CD4-positive, alpha-beta T cell treated with Interleukin-17A for 1 hour (primary cell): ENCODE measurements at regions not wholly inside any gene's neighbourhood (a gene's known extent, or its start where the extent isn't known, plus 50 kb on each side); places are given as distances from the start of the nearest gene placed in this dataset.
"Not testable (repeated sequence)": the region's sequence is repeated elsewhere in the genome, so short reads cannot be mapped to it uniquely, and the experiment has no call there.

Source experiments
- DNase-seq: peaks from one replicate; pipeline ENCODE4 v3.0.0-alpha.2; 2020

DNA sequence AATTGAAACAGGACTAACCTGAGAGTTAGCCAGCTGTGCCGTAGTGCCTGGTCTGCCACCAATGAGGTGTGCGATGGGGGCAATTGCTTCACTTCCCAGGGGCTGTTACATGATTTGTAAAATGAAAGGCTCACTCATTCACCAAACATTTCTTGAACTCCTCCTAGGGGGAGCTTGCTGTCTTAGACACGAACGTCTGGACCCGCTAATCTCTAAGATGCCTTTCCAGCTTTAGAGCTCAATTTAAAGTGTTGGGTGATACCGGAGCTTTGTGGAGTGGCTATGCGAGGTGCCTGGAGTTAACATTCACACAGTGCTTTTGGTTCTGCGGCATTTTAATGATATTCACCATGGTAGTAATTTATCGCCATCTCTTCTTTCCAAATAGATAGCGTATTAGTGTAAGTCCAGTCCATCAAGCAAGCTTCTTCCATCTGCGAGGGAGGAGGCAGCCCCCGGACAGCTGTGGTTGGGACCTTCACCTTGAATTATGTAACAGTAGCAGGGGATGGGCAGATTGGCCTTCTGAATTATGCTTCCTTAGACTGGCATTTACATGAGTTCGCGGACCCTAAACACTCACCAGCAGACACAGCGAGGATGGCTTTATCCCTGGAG lies 179.9 kb downstream of the ADSS2 start:
- no peak for DNase-seq

DNA sequence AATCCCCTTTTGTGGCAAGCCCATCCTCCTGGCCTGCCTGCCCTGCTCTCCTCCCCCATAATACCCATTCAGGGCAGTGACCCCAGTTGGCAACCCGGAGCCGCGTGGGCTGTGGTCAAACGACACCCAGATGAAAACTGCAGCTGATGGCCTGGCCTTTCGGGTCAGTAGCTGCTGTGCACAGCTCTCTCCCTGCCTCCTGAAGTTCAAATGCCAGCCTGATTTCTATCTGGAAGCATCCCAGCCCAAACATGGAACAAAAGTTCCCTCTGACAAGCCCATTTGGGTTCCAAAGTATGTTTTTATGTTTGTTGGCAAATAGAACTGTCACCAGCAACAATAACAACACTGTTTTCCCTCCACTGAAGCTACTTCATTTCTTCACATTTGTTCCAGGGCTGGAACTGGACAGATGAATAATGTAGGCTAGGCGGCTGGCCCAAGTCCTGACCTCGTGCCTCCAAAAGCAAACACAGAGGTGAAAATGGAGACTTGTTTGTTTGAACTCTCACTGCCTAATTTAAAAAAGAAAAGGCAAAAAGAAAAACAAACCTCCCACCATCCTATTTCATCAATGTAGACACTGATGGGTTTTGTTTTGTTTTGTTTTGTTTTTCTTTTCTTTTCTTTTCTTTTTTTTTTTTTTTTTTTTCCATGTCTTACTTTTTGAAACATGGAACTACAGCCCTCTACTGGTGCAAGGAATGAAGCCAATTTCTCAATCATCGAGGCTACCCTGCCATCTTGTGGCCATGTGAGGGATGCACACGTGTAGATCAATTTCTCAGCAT lies 179.0 kb downstream of the ADSS2 start:
- peak; percentile 82 for DNase-seq

GRCh38 chr1:244273262-244273844 lies 178.4 kb downstream of the ADSS2 start:
- DNase-seq, result no peak

DNA sequence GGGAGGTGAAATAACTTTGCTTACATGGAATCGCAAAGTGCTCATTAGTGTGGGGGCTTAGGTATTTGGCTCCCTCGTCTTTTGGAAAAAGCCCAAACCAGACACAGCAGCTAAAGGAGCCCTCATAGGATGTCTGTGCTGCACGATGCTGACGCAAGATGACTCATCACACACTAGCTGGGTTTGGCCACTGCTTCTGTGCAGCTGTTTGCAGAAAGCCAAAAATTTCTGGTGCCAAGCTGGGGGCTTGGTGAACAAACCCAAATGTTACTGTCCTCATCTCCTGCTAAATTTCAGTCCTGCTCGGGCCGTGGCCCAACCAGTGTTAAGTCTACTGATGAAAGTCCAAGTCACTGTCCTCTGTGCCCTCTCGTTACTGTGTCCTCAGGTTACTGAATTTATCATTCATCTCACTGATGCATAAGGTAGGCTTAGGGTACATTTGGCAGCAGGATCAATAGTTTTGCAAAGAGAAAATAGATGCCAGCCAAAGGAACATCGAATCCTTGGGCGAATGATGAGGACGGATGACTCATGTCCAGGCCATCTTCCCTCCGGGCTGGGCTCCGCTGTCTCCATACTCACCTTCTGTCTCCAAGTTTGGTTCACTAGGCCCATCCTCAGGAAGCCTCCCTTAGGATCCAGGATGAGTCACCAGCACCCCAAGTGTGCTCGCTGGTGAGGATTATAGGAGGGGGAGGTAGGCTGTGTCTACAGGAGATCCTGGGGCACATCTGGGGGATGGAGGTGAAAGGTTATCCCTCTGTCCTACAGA lies 177.7 kb downstream of the ADSS2 start:
- DNase-seq, result no peak

DNA sequence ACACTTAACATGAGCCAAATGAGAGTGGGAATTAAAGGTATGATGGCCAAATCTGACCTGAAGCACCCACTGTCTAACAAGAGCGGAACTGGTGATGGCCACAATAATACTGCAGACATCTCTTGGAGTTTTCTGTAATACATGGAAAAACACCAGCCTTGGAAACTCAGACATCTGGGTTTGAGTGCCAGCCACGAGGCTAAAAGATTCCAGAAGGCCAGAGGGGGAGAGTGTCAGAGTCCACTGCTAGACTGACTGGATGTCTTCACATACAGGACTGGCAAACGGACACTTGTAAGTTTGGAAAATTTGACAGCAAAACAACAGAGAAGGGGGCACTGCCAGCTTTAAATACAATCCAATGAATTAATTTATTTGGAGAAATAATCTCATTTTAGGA lies 175.1 kb downstream of the ADSS2 start:
- DNase-seq, result no peak

DNA sequence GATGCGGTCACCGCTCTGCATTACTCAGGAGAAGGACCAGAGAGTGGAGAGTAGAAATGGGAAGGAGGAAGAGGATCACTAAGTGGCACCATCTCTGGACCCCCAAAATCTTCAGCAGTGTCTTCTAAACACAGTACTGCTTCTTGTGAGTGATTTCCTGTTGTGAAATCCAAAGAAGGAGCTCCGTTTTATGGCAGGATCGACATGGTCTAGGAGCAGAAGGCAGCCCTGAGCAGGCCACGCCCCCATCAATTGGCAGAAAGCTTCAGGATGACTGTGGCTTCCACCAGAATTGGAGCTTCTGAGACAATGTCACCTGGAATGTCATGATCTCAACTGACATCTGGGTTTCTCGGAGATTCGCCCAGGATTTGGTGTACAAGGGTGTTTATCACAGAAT lies 171.5 kb downstream of the ADSS2 start:
- DNase-seq, result no peak

- DNase-seq, result no peak
These were observed 170.8 kb downstream of the ADSS2 start for GRCh38 chr1:244280859-244281258.

GRCh38 chr1:244283772-244284171 lies 167.9 kb downstream of the ADSS2 start:
- no peak for DNase-seq

DNA sequence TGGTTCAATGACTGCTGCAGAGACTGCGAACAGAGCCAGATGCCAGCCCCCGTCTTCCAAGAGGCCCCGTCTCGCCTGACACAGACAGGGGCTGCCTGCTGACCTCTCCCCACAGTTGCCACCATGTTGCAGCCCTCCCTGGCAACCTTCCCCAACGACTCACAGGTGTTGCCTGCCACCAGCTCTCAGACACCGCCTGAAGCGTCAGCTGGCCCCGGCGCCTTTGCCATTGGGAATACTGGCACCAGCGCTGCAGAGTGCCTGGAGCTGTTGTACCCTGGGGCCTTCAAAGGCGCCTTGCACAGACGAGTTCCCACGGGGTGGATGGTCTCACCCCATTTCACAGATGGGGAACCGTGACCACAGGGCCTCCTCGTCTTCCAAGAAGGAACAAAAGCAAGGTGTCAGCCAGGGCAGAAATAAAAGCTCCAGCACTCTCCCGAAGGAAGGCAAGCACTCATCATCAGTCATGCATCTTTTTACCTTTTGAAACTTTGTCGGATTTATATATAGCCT lies 167.0 kb downstream of the ADSS2 start:
- DNase-seq, result no peak

GRCh38 chr1:244286341-244286740 lies 165.4 kb downstream of the ADSS2 start:
- DNase-seq, result no peak

DNA sequence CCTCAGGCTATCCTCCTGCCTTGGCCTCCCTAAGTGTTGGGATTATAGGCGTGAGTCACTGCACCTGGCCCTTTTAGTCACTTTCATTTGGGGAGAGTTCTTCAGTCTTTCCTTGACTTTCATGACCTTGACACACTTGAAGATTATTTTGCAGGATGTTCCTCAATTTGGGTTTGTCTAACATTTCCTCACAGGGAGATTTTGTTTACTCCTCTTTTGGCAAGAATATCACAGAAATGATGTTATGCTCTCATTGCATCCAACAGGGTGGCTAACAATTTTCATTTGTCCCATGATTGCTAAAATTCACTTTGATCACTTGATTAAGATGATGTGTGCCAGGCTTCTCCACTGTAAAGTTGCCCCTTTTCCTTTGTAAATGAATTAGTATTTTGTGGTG lies 164.0 kb downstream of the ADSS2 start:
- no peak for DNase-seq

DNA sequence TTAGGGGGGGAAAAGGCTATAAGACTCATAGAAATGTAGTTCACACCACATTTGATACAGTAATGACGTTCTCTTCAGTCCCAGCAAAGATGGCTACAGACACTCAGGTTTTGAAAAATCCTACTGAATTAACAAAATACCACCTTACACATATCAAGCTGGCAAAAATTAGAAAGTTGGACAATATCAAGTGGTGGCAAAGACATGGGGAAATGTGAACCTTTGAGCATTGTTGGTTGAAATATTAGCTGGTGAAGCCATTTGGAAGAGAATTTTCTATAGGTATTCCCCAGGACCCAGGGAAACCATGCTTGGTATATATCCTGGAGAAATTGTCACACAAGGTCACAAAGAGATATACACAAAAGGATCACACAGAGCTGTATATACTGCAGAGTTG lies 163.0 kb downstream of the ADSS2 start:
- DNase-seq, result no peak

DNA sequence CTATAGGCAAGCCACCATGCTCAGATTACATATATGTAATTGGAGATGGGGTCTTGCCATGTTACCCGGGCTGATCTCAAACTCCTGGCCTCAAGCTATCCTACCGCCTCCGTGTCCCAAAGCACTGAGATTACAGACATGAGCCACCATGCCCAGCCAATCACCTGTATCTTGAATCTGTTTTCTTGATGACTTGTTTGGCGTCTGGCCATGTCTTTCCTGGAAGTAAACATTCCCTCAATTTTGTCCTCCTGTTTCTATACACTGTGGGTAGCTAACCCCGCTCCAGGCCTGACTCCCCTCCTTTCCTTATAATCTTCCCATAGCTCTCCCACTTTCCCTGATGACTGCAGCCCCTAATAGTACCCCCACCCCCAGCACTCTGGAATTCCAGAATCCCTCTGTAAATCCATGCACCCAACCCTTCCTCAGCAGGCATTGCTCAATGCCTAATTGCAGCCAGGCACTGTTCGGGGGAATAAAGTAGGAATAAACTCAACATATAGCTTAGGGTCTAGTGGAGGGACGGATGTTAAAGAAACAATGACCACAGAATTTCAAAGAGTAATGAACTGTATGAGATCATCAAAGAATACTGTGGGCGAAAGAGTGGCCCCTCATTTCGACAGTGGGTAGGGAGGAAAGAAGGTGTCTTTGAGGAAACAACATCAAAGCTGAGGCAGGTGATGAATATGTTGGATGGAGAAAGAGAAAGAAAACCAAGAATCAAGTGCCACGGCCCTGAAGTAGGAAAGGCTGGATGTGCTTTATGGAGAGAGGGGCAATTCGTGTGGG lies 161.5 kb downstream of the ADSS2 start:
- DNase-seq, result no peak

GRCh38 chr1:244291236-244292201 lies 160.2 kb downstream of the ADSS2 start:
- no peak for DNase-seq

- DNase-seq, result no peak
These were observed 157.0 kb downstream of the ADSS2 start for GRCh38 chr1:244294599-244295224.

DNA sequence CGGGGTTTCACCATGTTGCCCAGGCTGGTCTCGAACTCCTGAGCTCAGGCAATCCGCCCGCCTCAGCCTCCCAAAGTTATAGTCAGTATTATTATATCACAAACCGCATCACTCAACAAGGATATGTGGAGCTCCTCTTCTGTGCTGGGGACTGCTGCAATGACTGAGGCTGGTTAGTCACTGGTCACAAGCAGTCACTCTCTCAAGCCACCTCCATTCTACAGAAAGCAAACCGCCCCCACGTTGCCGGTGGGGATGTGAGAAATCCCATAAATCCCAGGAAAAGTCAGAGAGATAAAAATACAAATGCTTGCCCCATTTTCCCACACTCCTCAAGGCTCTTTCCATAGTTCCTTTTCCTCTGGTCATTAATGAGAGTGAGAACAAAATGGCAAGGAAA lies 155.7 kb downstream of the ADSS2 start:
- DNase-seq, result no peak

DNA sequence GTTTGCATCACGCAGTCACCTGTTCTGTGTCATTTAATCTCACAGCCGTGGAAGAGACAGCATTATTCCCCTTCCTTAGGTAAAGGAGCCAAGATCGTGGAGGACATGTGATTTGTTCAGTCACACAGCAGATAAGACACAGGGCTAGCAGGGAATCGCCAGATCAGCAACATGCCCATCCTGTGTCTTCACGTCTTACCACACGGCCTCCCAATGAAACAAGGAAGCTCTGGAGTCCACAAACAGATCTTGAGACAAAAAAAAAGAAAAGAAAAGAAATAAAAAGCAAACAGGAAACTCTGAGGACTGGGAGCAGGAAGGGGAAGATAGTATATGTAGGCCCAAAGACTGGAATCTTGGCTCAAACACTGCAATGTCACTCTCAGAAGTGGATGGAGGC lies 155.3 kb downstream of the ADSS2 start:
- DNase-seq, result no peak

DNA sequence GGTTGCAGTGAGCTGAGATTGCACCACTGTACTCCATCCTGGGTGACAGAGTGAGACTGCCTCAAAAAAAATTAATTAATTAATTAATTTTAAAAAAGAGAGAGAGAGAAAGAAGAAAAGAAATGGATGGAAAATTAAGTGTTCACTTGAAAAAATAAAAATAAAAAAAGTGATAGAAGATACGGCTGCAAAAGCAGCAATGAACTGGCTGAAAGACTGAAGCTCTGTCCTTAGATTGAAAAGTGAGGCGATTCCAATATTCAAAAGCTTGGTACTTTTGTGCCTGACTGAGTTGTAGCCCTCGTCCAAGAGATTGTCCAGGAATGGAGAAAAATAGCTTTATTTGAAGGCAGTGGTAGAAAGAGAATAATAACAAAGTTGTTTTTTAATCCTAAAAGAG lies 154.6 kb downstream of the ADSS2 start:
- DNase-seq, result no peak

DNA sequence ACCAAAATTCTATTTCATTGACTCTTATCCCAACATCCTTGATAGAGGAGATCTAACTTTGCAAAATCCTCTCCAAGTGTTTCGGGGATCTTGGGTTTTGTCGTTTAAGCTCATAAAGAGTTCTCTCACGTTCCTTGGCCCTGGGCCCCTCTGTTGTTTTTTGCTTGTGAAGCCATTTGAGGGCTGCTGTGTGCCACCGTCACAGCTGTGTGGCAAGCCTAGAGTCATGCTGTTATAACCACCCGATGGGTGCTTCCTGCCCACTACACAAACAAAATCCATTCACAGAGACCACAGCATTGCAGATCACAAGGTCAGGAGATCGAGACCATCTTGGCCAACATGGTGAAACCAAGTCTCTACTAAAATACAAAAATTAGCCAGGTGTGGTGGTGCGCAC lies 154.1 kb downstream of the ADSS2 start:
- no peak for DNase-seq

DNA sequence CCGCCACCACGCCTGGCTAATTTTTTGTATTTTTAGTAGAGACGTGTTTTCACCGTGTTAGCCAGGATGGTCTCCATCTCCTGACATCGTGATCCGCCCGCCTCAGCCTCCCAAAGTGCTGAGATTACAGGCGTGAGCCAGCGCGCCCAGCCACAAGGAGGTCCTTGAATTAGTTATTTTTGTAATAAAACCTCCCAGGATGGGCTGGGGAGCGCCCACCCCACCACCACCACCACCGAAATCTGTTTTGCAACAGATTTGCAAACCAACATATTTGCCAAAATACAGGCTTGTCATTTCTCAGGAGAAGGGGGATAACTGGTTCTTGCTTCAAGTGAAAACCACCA lies 151.7 kb downstream of the ADSS2 start:
- DNase-seq, result not testable (repeated sequence)

- no peak for DNase-seq
These were observed 150.0 kb downstream of the ADSS2 start for GRCh38 chr1:244301595-244302130.
